HCT116 (cell line): ENCODE measurements at regions not wholly inside any gene's neighbourhood (a gene's known extent, or its start where the extent isn't known, plus 50 kb on each side); places are given as distances from the start of the nearest gene placed in this dataset.

Source experiments
- ATAC-seq: fragments of 200-7000 bp; cut with Tn5 transposase; 2 replicates; pipeline ENCODE4 v1.9.1; 2020; ENCODE audit warnings: mild to moderate bottlenecking, moderate library complexity
- BruUV-seq: library from RNA; stranded (reverse); fragments of 400-500 nt; replicated peaks from 2 replicates; lab custom pipeline; 2021; lab: Mats Ljungman, UMichigan
- CTCF ChIA-PET: fragments of 300-600 bp; sonication (Branson Sonifier 250); formaldehyde crosslinking; loops from one replicate; lab custom pipeline; 2021; ENCODE audit warnings: antibody characterized with exemption; lab: Charles Lee
- POLR2A ChIA-PET: fragments of 300-600, 350-600 bp; sonication (Branson Sonifier 250); formaldehyde crosslinking; loops from one replicate; lab custom pipeline; 2021; ENCODE audit warnings: antibody characterized with exemption; lab: Charles Lee
- RAD21 ChIA-PET, 2 experiments: fragments of 300-600 bp; sonication (Branson Sonifier 250); formaldehyde crosslinking; loops; one replicate each; lab custom pipeline; 2023; ENCODE audit warnings: low total read pairs in 2 of 2; ENCODE audit not compliant: uncharacterized antibody in 2 of 2, unreplicated experiment in 2 of 2, low non-redundant PET in 1 of 2; lab: Charles Lee
- DNase-seq: peaks from one replicate; pipeline ENCODE4 v3.0.0-alpha.2; 2010; ENCODE audit warnings: low read depth, low spot score
- H2AFZ ChIP-seq: fragments of 200-600 bp; shearing (Covaris generic), sonication (generic); 2 replicates; pipeline ENCODE4 v1.6.1; 2017; ENCODE audit warnings: low read depth, mixed run types, mixed read lengths, antibody characterized with exemption, low read length; ENCODE audit not compliant: poor library complexity, severe bottlenecking
- H3K27ac ChIP-seq: 2 replicates; pipeline ENCODE4 v1.5.1; 2012; ENCODE audit warnings: low read depth, low read length
- H3K27me3 ChIP-seq: fragments of 200-600 bp; sonication (generic); 2 replicates; pipeline ENCODE4 v1.6.1; 2016; ENCODE audit warnings: mixed run types, low read length, mixed read lengths; ENCODE audit not compliant: insufficient read depth
- H3K36me3 ChIP-seq, 2 experiments: fragments of 200-500 bp in 1 of 2; fragments of 200-600 bp in 1 of 2; sonication (Bioruptor generic) in 1 of 2; sonication (generic) in 1 of 2; 2 replicates each; pipeline versions ENCODE4 v1.5.1 to v1.6.1; 2014 to 2016; ENCODE audit warnings: low read length in 2 of 2, inconsistent platforms in 1 of 2, mixed read lengths in 1 of 2, mixed run types in 1 of 2; ENCODE audit not compliant: insufficient read depth in 2 of 2, control insufficient read depth in 1 of 2
- H3K4me1 ChIP-seq, 2 experiments: fragments of 200-600 bp in 1 of 2; sonication (generic) in 1 of 2; 2 replicates each; pipeline versions ENCODE4 v1.5.1 to v1.6.1; 2012 to 2017; ENCODE audit warnings: low read length in 2 of 2, inconsistent platforms in 1 of 2, mild to moderate bottlenecking in 1 of 2, mixed read lengths in 1 of 2, mixed run types in 1 of 2, moderate library complexity in 1 of 2; ENCODE audit not compliant: insufficient read depth in 2 of 2, control insufficient read depth in 1 of 2
- H3K4me2 ChIP-seq: fragments of 200-600 bp; sonication (generic); 2 replicates; pipeline ENCODE4 v1.6.1; 2017; ENCODE audit warnings: mixed run types, low read length, mixed read lengths
- H3K4me3 ChIP-seq, 2 experiments: fragments of 200-600 bp in 1 of 2; sonication (generic) in 1 of 2; replicated peaks in 1 of 2; 2 replicates each; pipeline ENCODE4 v1.5.1; 2011 to 2016; ENCODE audit warnings: low read length in 2 of 2, control low read depth in 1 of 2, low read depth in 1 of 2, mild to moderate bottlenecking in 1 of 2, mixed read lengths in 1 of 2, mixed run types in 1 of 2
- H3K79me2 ChIP-seq: fragments of 200-600 bp; sonication (generic); 2 replicates; pipeline ENCODE4 v1.6.1; 2017; ENCODE audit warnings: mild to moderate bottlenecking, mixed run types, low read length, moderate library complexity, mixed read lengths; ENCODE audit not compliant: insufficient read depth
- H3K9ac ChIP-seq: fragments of 200-600 bp; sonication (generic); 2 replicates; pipeline ENCODE4 v1.6.1; 2016; ENCODE audit warnings: low read length, mixed read lengths
- H3K9me2 ChIP-seq: fragments of 200-600 bp; sonication (generic), shearing (Covaris generic); 2 replicates; pipeline ENCODE4 v1.6.1; 2017; ENCODE audit warnings: mixed run types, mild to moderate bottlenecking, moderate library complexity; ENCODE audit not compliant: insufficient read depth
- H3K9me3 ChIP-seq, 2 experiments: fragments of 200-500 bp in 1 of 2; fragments of 200-600 bp in 1 of 2; sonication (Bioruptor generic) in 1 of 2; sonication (generic) in 1 of 2; 2 replicates each; pipeline ENCODE4 v1.6.1; 2014 to 2017; ENCODE audit warnings: low read length in 2 of 2, mixed read lengths in 2 of 2, inconsistent platforms in 1 of 2, low read depth in 1 of 2, mild to moderate bottlenecking in 1 of 2, mixed run types in 1 of 2, moderate library complexity in 1 of 2; ENCODE audit not compliant: control insufficient read depth in 1 of 2, insufficient read depth in 1 of 2
- H4K20me1 ChIP-seq: fragments of 200-600 bp; sonication (generic), shearing (Covaris generic); 2 replicates; pipeline ENCODE4 v1.6.1; 2017; ENCODE audit warnings: mixed run types, mild to moderate bottlenecking, moderate library complexity; ENCODE audit not compliant: insufficient read depth
- ATF3 ChIP-seq: IDR thresholded peaks from 2 replicates; pipeline ENCODE4 v1.6.1; 2012
- CBX3 ChIP-seq: IDR thresholded peaks from 2 replicates; pipeline ENCODE4 v1.6.1; 2012; ENCODE audit warnings: low read depth
- EGR1 ChIP-seq: IDR thresholded peaks from 2 replicates; pipeline ENCODE4 v1.6.1; 2012; ENCODE audit warnings: low read depth
- ELF1 ChIP-seq: IDR thresholded peaks from 2 replicates; pipeline ENCODE4 v1.6.1; 2012; ENCODE audit warnings: low read depth, borderline replicate concordance
- EZH2 ChIP-seq: fragments of 200-600 bp; sonication (generic); IDR thresholded peaks from 2 replicates; pipeline ENCODE4 v1.6.1; 2017; ENCODE audit warnings: antibody characterized with exemption, mixed run types
- EZH2phosphoT487 ChIP-seq: fragments of 200-600 bp; IDR thresholded peaks from 2 replicates; pipeline ENCODE4 v1.6.1; 2018; ENCODE audit warnings: antibody characterized with exemption, borderline replicate concordance
- JUND ChIP-seq: IDR thresholded peaks from 2 replicates; pipeline ENCODE4 v1.6.1; 2012
- POLR2AphosphoS5 ChIP-seq: IDR thresholded peaks from 2 replicates; pipeline ENCODE4 v1.6.1; 2011; ENCODE audit warnings: mild to moderate bottlenecking, low read depth, low read length, moderate library complexity
- RAD21 ChIP-seq: IDR thresholded peaks from 2 replicates; pipeline ENCODE4 v1.6.1; 2012; ENCODE audit warnings: low read depth, mild to moderate bottlenecking
- SIN3A ChIP-seq: IDR thresholded peaks from 2 replicates; pipeline ENCODE4 v1.6.1; 2012; ENCODE audit warnings: low read depth
- SP1 ChIP-seq: IDR thresholded peaks from 2 replicates; pipeline ENCODE4 v1.6.1; 2012; ENCODE audit warnings: low read depth
- TCF7L2 ChIP-seq: IDR thresholded peaks from 2 replicates; pipeline ENCODE4 v1.7.0; 2011; ENCODE audit warnings: borderline replicate concordance, inconsistent platforms; ENCODE audit not compliant: insufficient read depth, insufficient read length; ENCODE audit errors: extremely low read depth
- intact Hi-C: fragments of 100-400 bp; cut with micrococcal nuclease; formaldehyde crosslinking; loops from 2 replicates; pipeline ENCODE4 v1.10.0; 2022
- TF ChIP-seq, protein P1 (sequence below): IDR thresholded peaks from 2 replicates; pipeline ENCODE4 v1.6.1; 2012; ENCODE audit warnings: low read depth
- TF ChIP-seq, protein P2 (sequence below): IDR thresholded peaks from 2 replicates; pipeline ENCODE4 v1.6.1; 2011; ENCODE audit warnings: mild to moderate bottlenecking, low read length, moderate library complexity; ENCODE audit not compliant: insufficient replicate concordance; ENCODE audit errors: extremely low read depth

DNA sequence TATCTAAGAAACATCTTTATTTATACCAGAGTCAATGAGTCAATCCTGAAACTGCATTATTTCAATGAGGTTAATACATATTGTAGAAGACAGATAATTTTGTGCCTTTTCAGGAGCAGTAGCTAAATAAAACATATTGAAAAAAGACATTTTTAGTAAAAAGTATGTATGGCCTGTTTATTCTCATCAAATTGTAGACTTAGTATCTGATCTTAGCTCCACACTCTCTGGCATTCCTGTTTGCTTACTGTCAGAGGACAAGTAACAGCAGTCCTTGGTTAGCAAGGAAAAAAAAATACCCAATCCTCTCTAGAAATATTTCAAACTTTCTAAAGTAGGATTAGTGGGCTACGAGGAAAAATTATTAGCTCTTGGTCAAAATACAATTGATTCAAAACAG lies 50.5 kb upstream of the GUCY1A1 start:
- Histone ChIP-seq H3K4me3 (no peak overlapping the region), H3K9me2 (no peaks in the 10 kb centered on the region), H2AFZ (no peak overlapping the region), H3K27ac (no peak overlapping the region), H3K79me2 (no peaks in the 10 kb centered on the region), H3K27me3 (no peaks in the 10 kb centered on the region), H3K4me1 (no peaks in the 10 kb centered on the region), H3K4me2 (no peak overlapping the region), H3K9me3 (no peaks in the 10 kb centered on the region), H4K20me1 (no peaks in the 10 kb centered on the region), H3K9ac (no peak overlapping the region), H3K36me3 (no peaks in the 10 kb centered on the region)
- no TSS peak for BruUV-seq
- DNase-seq: no peak
- ChIA-PET CTCF (no interaction called here), RAD21 (no interaction called here), POLR2A (no interaction called here)
- TF ChIP-seq TCF7L2: no peak
- no peak for TF ChIP-seq JUND
- no peak for TF ChIP-seq ATF3
- no peak for TF ChIP-seq SP1
- no peak for TF ChIP-seq EZH2phosphoT487
- TF ChIP-seq EGR1: no peak
- TF ChIP-seq POLR2AphosphoS5: no peak
- TF ChIP-seq, protein P1, sequence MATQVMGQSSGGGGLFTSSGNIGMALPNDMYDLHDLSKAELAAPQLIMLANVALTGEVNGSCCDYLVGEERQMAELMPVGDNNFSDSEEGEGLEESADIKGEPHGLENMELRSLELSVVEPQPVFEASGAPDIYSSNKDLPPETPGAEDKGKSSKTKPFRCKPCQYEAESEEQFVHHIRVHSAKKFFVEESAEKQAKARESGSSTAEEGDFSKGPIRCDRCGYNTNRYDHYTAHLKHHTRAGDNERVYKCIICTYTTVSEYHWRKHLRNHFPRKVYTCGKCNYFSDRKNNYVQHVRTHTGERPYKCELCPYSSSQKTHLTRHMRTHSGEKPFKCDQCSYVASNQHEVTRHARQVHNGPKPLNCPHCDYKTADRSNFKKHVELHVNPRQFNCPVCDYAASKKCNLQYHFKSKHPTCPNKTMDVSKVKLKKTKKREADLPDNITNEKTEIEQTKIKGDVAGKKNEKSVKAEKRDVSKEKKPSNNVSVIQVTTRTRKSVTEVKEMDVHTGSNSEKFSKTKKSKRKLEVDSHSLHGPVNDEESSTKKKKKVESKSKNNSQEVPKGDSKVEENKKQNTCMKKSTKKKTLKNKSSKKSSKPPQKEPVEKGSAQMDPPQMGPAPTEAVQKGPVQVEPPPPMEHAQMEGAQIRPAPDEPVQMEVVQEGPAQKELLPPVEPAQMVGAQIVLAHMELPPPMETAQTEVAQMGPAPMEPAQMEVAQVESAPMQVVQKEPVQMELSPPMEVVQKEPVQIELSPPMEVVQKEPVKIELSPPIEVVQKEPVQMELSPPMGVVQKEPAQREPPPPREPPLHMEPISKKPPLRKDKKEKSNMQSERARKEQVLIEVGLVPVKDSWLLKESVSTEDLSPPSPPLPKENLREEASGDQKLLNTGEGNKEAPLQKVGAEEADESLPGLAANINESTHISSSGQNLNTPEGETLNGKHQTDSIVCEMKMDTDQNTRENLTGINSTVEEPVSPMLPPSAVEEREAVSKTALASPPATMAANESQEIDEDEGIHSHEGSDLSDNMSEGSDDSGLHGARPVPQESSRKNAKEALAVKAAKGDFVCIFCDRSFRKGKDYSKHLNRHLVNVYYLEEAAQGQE: no peak
- TF ChIP-seq EZH2: no peak
- TF ChIP-seq, protein P2, sequence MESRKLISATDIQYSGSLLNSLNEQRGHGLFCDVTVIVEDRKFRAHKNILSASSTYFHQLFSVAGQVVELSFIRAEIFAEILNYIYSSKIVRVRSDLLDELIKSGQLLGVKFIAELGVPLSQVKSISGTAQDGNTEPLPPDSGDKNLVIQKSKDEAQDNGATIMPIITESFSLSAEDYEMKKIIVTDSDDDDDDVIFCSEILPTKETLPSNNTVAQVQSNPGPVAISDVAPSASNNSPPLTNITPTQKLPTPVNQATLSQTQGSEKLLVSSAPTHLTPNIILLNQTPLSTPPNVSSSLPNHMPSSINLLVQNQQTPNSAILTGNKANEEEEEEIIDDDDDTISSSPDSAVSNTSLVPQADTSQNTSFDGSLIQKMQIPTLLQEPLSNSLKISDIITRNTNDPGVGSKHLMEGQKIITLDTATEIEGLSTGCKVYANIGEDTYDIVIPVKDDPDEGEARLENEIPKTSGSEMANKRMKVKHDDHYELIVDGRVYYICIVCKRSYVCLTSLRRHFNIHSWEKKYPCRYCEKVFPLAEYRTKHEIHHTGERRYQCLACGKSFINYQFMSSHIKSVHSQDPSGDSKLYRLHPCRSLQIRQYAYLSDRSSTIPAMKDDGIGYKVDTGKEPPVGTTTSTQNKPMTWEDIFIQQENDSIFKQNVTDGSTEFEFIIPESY: no peak
- no peak for TF ChIP-seq CBX3
- TF ChIP-seq ELF1: no peak
- no peak for TF ChIP-seq RAD21
- no peak for TF ChIP-seq SIN3A
- intact Hi-C loops: no loop called here
- ATAC-seq: no peak
